HEK293 (cell line): ENCODE measurements at regions not wholly inside any gene's neighbourhood (a gene's known extent, or its start where the extent isn't known, plus 50 kb on each side); places are given as distances from the start of the nearest gene placed in this dataset.
"Not testable (repeated sequence)": the region's sequence is repeated elsewhere in the genome, so short reads cannot be mapped to it uniquely, and the experiment has no call there.

Source experiments
- CTCF ChIA-PET: fragments of 350-600 bp; formaldehyde crosslinking; extraction: SDS; loops from one replicate; lab custom pipeline; 2021; ENCODE audit warnings: antibody characterized with exemption; lab: Yijun Ruan, JAX
- POLR2A ChIA-PET: fragments of 300-600 bp; formaldehyde crosslinking; extraction: SDS; loops from one replicate; lab custom pipeline; 2020; ENCODE audit warnings: antibody characterized with exemption, inconsistent platforms; lab: Yijun Ruan, JAX
- H3K27ac ChIP-seq: fragments of 200-500 bp; sonication (Bioruptor generic); 2 replicates; pipeline ENCODE4 v1.5.1; 2014; ENCODE audit warnings: low read depth, low read length, control low read depth, inconsistent platforms; ENCODE audit errors: extremely low read depth
- H3K36me3 ChIP-seq, 2 experiments: fragments of 200-500 bp in 1 of 2; sonication (Bioruptor generic) in 1 of 2; 1 replicate in 1 of 2; 2 replicates in 1 of 2; pipeline ENCODE4 v1.5.1; 2014 to 2017; ENCODE audit warnings: inconsistent platforms in 2 of 2, low read length in 2 of 2; ENCODE audit not compliant: control insufficient read depth in 2 of 2, insufficient read depth in 1 of 2
- H3K4me1 ChIP-seq: fragments of 200-500 bp; sonication (Bioruptor generic); 2 replicates; pipeline ENCODE4 v1.5.1; 2014; ENCODE audit warnings: mild to moderate bottlenecking, low read length, inconsistent platforms; ENCODE audit not compliant: control insufficient read depth, insufficient read depth
- H3K4me3 ChIP-seq: 2 replicates; pipeline ENCODE4 v1.5.1; 2011; ENCODE audit warnings: low read depth, mild to moderate bottlenecking, control low read depth, low read length, moderate library complexity
- H3K9me3 ChIP-seq: fragments of 200-500 bp; sonication (Bioruptor generic); 2 replicates; pipeline ENCODE4 v1.5.1; 2014; ENCODE audit warnings: low read depth, low read length, inconsistent platforms; ENCODE audit not compliant: control insufficient read depth, insufficient read depth
- EGR2 ChIP-seq: fragments of 450-650 bp; formaldehyde crosslinking; IDR thresholded peaks from 2 replicates; pipeline ENCODE4 v1.5.1; 2016; ENCODE audit warnings: low read depth, missing biosample characterization, missing genetic modification characterization
- GFI1B ChIP-seq: fragments of 450-650 bp; formaldehyde crosslinking; IDR thresholded peaks from 2 replicates; pipeline ENCODE4 v1.5.1; 2016; ENCODE audit warnings: missing biosample characterization, missing genetic modification characterization
- MEIS1 ChIP-seq: sonication (generic); formaldehyde crosslinking; IDR thresholded peaks from 2 replicates; pipeline ENCODE4 v1.8.1; 2022; ENCODE audit warnings: missing genetic modification reagents, mild to moderate bottlenecking, borderline replicate concordance
- REPIN1 ChIP-seq: fragments of 450-650 bp; formaldehyde crosslinking; IDR thresholded peaks from 2 replicates; pipeline ENCODE4 v1.5.1; 2017; ENCODE audit warnings: missing biosample characterization, missing genetic modification characterization, low read depth
- ZBTB8A ChIP-seq: fragments of 450-650 bp; formaldehyde crosslinking; IDR thresholded peaks from 2 replicates; pipeline ENCODE4 v1.5.1; 2016; ENCODE audit warnings: missing biosample characterization, missing genetic modification characterization
- ZIC2 ChIP-seq: fragments of 450-650 bp; formaldehyde crosslinking; IDR thresholded peaks from 2 replicates; pipeline ENCODE4 v1.5.1; 2016; ENCODE audit warnings: missing biosample characterization, missing genetic modification characterization
- ZNF146 ChIP-seq: fragments of 450-650 bp; formaldehyde crosslinking; IDR thresholded peaks from 2 replicates; pipeline ENCODE4 v1.5.1; 2016; ENCODE audit warnings: missing biosample characterization, missing genetic modification characterization
- ZNF426 ChIP-seq: fragments of 450-650 bp; formaldehyde crosslinking; IDR thresholded peaks from 2 replicates; pipeline ENCODE4 v1.5.1; 2017; ENCODE audit warnings: missing biosample characterization, missing genetic modification characterization, mild to moderate bottlenecking, inconsistent platforms, moderate library complexity
- ZNF433 ChIP-seq: fragments of 450-650 bp; formaldehyde crosslinking; IDR thresholded peaks from 2 replicates; pipeline ENCODE4 v1.5.1; 2016; ENCODE audit warnings: missing biosample characterization, missing genetic modification characterization, low read depth
- ZNF544 ChIP-seq: fragments of 450-650 bp; formaldehyde crosslinking; IDR thresholded peaks from 2 replicates; pipeline ENCODE4 v1.5.0; 2017; ENCODE audit warnings: missing biosample characterization, missing genetic modification characterization
- ZNF621 ChIP-seq: fragments of 450-650 bp; formaldehyde crosslinking; IDR thresholded peaks from 2 replicates; pipeline ENCODE4 v1.5.1; 2017; ENCODE audit warnings: missing biosample characterization, missing genetic modification characterization
- ZNF707 ChIP-seq: fragments of 450-650 bp; formaldehyde crosslinking; IDR thresholded peaks from 2 replicates; pipeline ENCODE4 v1.5.1; 2016; ENCODE audit warnings: missing biosample characterization, missing genetic modification characterization
- ZNF776 ChIP-seq: fragments of 450-650 bp; formaldehyde crosslinking; IDR thresholded peaks from 2 replicates; pipeline ENCODE4 v1.5.0; 2017; ENCODE audit warnings: missing biosample characterization, missing genetic modification characterization, borderline replicate concordance
- ZNF777 ChIP-seq: fragments of 450-650 bp; formaldehyde crosslinking; IDR thresholded peaks from 2 replicates; pipeline ENCODE4 v1.5.1; 2017; ENCODE audit warnings: missing biosample characterization, missing genetic modification characterization, borderline replicate concordance
- TF ChIP-seq, protein P1 (sequence below): fragments of 450-650 bp; formaldehyde crosslinking; IDR thresholded peaks from 2 replicates; pipeline ENCODE4 v1.5.1; 2016; ENCODE audit warnings: missing biosample characterization, missing genetic modification characterization
- TF ChIP-seq, protein P2 (sequence below): fragments of 450-650 bp; formaldehyde crosslinking; conservative IDR thresholded peaks from 2 replicates; pipeline ENCODE4 v1.5.1; 2016; ENCODE audit warnings: low read depth, missing biosample characterization, missing genetic modification characterization
- TF ChIP-seq, protein P3 (sequence below): fragments of 450-650 bp; formaldehyde crosslinking; IDR thresholded peaks from 2 replicates; pipeline ENCODE4 v1.5.1; 2016; ENCODE audit warnings: missing biosample characterization, missing genetic modification characterization

DNA sequence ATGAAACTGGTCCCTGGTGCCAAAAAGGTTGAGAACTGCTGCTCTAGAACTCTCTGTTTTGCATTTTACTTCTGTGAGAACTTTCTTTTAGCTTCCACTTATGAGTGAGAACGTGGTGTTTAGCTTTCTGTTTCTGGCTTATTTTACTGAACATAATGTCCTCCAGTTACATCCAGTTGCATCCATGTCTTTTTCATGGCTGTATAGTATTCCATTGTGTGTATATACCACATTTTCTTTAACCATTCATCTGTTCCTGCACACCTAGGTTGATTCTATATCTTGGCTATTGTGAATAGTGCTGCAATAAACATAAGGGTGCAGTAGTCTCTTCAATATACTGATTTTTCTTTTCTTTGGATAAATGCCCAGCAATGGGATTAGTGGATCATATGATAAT, 165.7 kb downstream of the NPR3 start:
- H3K27ac ChIP-seq = no peak overlapping the region
- CTCF ChIA-PET = no interaction called here
- H3K9me3 ChIP-seq = no peaks in the 10 kb centered on the region
- TF ChIP-seq, protein P1, sequence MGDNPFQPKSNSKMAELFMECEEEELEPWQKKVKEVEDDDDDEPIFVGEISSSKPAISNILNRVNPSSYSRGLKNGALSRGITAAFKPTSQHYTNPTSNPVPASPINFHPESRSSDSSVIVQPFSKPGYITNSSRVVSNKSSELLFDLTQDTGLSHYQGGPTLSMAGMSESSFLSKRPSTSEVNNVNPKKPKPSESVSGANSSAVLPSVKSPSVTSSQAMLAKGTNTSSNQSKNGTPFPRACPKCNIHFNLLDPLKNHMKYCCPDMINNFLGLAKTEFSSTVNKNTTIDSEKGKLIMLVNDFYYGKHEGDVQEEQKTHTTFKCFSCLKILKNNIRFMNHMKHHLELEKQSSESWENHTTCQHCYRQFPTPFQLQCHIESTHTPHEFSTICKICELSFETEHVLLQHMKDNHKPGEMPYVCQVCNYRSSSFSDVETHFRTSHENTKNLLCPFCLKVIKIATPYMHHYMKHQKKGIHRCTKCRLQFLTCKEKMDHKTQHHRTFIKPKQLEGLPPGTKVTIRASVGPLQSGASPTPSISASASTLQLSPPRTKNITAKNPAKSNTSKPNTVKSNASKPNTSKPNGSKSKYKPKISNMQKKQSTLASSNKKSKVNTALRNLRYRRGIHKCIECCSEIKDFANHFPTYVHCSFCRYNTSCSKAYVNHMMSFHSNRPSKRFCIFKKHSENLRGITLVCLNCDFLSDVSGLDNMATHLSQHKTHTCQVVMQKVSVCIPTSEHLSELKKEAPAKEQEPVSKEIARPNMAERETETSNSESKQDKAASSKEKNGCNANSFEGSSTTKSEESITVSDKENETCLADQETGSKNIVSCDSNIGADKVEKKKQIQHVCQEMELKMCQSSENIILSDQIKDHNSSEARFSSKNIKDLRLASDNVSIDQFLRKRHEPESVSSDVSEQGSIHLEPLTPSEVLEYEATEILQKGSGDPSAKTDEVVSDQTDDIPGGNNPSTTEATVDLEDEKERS (tag by site-specific recombination) = 0 out of 2 replicates have a peak, but pooled peaks have one; percentile 62
- TF ChIP-seq ZNF146 (tag by site-specific recombination) = peak; percentile 84
- no peak for TF ChIP-seq EGR2 (tag by site-specific recombination)
- TF ChIP-seq, all 188 proteins: peak for 2
- POLR2A ChIA-PET = no interaction called here
- H3K4me3 ChIP-seq = no peak overlapping the region
- no peaks in the 10 kb centered on the region for H3K4me1 ChIP-seq
- no peaks in the 10 kb centered on the region for H3K36me3 ChIP-seq

DNA sequence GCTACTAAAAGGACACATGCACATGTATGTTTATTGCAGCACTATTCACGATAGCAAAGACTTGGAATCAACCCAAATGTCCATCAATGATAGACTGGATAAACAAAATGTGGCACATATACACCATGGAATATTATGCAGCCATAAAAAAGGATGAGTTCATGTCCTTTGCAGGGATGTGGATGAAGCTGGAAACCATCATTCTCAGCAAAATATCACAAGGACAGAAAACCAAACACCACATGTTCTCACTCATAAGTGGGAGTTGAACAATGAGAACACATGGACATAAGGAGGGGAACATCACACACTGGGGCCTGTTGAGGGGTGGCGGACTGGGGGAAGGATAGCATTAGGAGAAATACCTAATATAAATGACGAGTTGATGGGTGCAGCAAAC, 168.2 kb downstream of the NPR3 start:
- POLR2A ChIA-PET, CTCF ChIA-PET, H3K4me3 ChIP-seq, H3K9me3 ChIP-seq, H3K27ac ChIP-seq, H3K4me1 ChIP-seq: not testable (repeated sequence)
- peak; percentile 55; the same call in 1 of the 2 replicates for TF ChIP-seq ZNF146 (tag by site-specific recombination)
- TF ChIP-seq, protein P1 (tag by site-specific recombination) = peak; percentile 73; the same call in 1 of the 2 replicates
- TF ChIP-seq, all 188 proteins: peak for 2; not testable (repeated sequence) for 186
- H3K36me3 ChIP-seq = not testable (repeated sequence)

DNA sequence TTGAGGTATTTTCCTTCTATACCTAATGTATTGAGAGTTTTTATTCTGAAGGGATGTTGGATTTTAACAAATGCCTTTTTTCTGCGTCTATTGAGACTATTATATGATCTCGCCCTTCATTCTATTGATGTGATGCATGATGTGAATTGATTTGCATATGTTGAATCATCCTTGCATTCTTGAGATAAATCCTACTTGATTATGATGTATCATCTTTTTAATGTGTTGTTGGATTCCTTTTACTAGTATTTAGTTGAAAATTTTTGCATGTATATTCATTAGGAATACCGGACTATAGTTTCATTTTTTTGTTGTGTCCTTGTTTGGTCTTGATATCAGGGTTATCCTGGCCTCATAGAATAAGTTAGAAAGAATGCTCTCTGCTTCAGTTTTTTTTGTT, 169.7 kb downstream of the NPR3 start:
- ChIA-PET POLR2A (no interaction called here), CTCF (interaction anchor here (0.7 kb wide), 1 partner anchor 167 kb away, joined by 3 read pairs; no protein-coding TSS in a partner anchor)

More for the DNA sequence above, 169.7 kb downstream of the NPR3 start:
- no peak for TF ChIP-seq ZNF776 (tag by site-specific recombination)
- TF ChIP-seq ZNF621 (tag by site-specific recombination) = no peak
- TF ChIP-seq ZBTB8A = no peak
- TF ChIP-seq ZNF777 (tag by site-specific recombination) = no peak
- TF ChIP-seq GFI1B (tag by site-specific recombination) = no peak
- TF ChIP-seq ZIC2 (tag by site-specific recombination) = no peak
- TF ChIP-seq ZNF433 (tag by site-specific recombination) = no peak
- no peak for TF ChIP-seq ZNF146 (tag by site-specific recombination)
- TF ChIP-seq ZNF544 (tag by site-specific recombination) = no peak
- no peak for TF ChIP-seq ZNF707
- no peak for TF ChIP-seq MEIS1 (CRISPR knock-in tag)
- TF ChIP-seq REPIN1 (tag by site-specific recombination) = no peak
- TF ChIP-seq ZNF426 (tag by site-specific recombination) = no peak
- TF ChIP-seq, protein P2, sequence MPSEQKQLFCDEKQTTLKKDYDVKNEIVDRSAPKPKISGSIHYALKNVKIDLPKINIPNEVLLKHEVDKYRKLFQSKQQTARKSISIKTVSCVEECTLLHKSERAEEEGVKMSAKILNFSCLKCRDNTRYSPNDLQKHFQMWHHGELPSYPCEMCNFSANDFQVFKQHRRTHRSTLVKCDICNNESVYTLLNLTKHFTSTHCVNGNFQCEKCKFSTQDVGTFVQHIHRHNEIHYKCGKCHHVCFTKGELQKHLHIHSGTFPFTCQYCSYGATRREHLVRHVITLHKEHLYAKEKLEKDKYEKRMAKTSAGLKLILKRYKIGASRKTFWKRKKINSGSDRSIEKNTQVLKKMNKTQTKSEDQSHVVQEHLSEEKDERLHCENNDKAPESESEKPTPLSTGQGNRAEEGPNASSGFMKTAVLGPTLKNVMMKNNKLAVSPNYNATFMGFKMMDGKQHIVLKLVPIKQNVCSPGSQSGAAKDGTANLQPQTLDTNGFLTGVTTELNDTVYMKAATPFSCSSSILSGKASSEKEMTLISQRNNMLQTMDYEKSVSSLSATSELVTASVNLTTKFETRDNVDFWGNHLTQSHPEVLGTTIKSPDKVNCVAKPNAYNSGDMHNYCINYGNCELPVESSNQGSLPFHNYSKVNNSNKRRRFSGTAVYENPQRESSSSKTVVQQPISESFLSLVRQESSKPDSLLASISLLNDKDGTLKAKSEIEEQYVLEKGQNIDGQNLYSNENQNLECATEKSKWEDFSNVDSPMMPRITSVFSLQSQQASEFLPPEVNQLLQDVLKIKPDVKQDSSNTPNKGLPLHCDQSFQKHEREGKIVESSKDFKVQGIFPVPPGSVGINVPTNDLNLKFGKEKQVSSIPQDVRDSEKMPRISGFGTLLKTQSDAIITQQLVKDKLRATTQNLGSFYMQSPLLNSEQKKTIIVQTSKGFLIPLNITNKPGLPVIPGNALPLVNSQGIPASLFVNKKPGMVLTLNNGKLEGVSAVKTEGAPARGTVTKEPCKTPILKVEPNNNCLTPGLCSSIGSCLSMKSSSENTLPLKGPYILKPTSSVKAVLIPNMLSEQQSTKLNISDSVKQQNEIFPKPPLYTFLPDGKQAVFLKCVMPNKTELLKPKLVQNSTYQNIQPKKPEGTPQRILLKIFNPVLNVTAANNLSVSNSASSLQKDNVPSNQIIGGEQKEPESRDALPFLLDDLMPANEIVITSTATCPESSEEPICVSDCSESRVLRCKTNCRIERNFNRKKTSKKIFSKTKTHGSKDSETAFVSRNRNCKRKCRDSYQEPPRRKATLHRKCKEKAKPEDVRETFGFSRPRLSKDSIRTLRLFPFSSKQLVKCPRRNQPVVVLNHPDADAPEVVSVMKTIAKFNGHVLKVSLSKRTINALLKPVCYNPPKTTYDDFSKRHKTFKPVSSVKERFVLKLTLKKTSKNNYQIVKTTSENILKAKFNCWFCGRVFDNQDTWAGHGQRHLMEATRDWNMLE (tag by site-specific recombination) = no peak
- TF ChIP-seq, protein P3, sequence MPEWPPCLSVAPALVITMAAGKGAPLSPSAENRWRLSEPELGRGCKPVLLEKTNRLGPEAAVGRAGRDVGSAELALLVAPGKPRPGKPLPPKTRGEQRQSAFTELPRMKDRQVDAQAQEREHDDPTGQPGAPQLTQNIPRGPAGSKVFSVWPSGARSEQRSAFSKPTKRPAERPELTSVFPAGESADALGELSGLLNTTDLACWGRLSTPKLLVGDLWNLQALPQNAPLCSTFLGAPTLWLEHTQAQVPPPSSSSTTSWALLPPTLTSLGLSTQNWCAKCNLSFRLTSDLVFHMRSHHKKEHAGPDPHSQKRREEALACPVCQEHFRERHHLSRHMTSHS (tag by site-specific recombination) = no peak
- Histone ChIP-seq H3K36me3 (no peaks in the 10 kb centered on the region), H3K4me1 (no peaks in the 10 kb centered on the region), H3K9me3 (no peaks in the 10 kb centered on the region), H3K27ac (no peak overlapping the region), H3K4me3 (no peak overlapping the region)
